Lower leg skin (tissue), 3 donors: ENCODE measurements at regions not wholly inside any gene's neighbourhood (a gene's known extent, or its start where the extent isn't known, plus 50 kb on each side); places are given as distances from the start of the nearest gene placed in this dataset.

Experiments
- POLR2A ChIP-seq, 2 donors: fragments of 450-650 bp; IDR thresholded peaks; one replicate each; pipeline ENCODE4 v1.6.1; 2016 to 2017; ENCODE audit warnings: antibody characterized with exemption in 2 of 2, mild to moderate bottlenecking in 1 of 2, moderate library complexity in 1 of 2
- TF ChIP-seq, protein P1 (sequence below), 3 donors: fragments of 450-650 bp; IDR thresholded peaks; one replicate each; pipeline ENCODE4 v1.5.1; 2016; ENCODE audit warnings: antibody characterized with exemption in 3 of 3, mild to moderate bottlenecking in 3 of 3, moderate library complexity in 2 of 3

DNA sequence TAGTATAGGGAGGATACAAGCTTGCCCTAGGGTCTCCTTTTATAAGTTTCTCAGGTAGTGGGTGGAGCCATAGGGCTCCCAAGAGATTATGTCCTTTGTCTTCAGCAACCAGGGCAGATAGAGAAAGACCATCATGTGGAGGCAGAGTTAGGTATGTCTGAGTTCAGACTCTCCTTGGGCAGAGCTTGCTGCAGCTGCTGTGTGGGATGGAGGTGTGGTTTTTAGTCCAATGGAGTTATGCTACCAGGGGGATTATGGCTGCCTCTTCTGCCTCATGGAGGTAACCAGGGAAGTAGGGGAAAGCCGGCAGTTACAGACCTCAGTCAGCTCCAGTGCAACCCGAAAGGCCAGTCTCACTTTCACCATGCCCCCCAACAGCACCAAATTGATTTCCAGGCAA, 220.5 kb downstream of the NECTIN3 start:
- TF ChIP-seq, protein P1, sequence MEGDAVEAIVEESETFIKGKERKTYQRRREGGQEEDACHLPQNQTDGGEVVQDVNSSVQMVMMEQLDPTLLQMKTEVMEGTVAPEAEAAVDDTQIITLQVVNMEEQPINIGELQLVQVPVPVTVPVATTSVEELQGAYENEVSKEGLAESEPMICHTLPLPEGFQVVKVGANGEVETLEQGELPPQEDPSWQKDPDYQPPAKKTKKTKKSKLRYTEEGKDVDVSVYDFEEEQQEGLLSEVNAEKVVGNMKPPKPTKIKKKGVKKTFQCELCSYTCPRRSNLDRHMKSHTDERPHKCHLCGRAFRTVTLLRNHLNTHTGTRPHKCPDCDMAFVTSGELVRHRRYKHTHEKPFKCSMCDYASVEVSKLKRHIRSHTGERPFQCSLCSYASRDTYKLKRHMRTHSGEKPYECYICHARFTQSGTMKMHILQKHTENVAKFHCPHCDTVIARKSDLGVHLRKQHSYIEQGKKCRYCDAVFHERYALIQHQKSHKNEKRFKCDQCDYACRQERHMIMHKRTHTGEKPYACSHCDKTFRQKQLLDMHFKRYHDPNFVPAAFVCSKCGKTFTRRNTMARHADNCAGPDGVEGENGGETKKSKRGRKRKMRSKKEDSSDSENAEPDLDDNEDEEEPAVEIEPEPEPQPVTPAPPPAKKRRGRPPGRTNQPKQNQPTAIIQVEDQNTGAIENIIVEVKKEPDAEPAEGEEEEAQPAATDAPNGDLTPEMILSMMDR (IDR thresholded peaks at IDR 0.05): no peak
- TF ChIP-seq POLR2A (IDR thresholded peaks at IDR 0.05): no peak
